Esophagus squamous epithelium (tissue), 5 donors: ENCODE measurements at regions not wholly inside any gene's neighbourhood (a gene's known extent, or its start where the extent isn't known, plus 50 kb on each side); places are given as distances from the start of the nearest gene placed in this dataset.

Experiments used
- DNase-seq: peaks from one replicate; lab custom pipeline; 2025; lab: John Stamatoyannopoulos, UW
- H3K27ac ChIP-seq, 4 donors: fragments of 200-600 bp; sonication (generic); one replicate each; pipeline ENCODE4 v1.5.1; 2016 to 2019; ENCODE audit warnings: mild to moderate bottlenecking in 1 of 4
- H3K27me3 ChIP-seq, 4 donors: fragments of 200-600 bp; sonication (generic); 1 replicate in 3 of 4; 2 replicates in 1 of 4; pipeline versions ENCODE4 v1.5.1 to v1.6.0; 2017 to 2021; ENCODE audit warnings: antibody characterized with exemption in 1 of 4
- H3K36me3 ChIP-seq, 3 donors: fragments of 200-600 bp; sonication (generic); one replicate each; pipeline ENCODE4 v1.5.1; 2016 to 2019
- H3K4me1 ChIP-seq, 3 donors: fragments of 200-600 bp; sonication (generic); one replicate each; pipeline ENCODE4 v1.5.1; 2017 to 2019
- H3K4me3 ChIP-seq, 4 donors: fragments of 200-600 bp; sonication (generic); 1 replicate in 3 of 4; 2 replicates in 1 of 4; pipeline ENCODE4 v1.5.1; 2016 to 2019; ENCODE audit warnings: mild to moderate bottlenecking in 2 of 4, moderate library complexity in 1 of 4
- H3K9me3 ChIP-seq, 3 donors: fragments of 200-600 bp; sonication (generic); one replicate each; pipeline ENCODE4 v1.5.1; 2016 to 2019
- CTCF ChIP-seq, 6 experiments: fragments of 450-650 bp in 4 of 6; fragments of 200-600 bp in 2 of 6; sonication (generic) in 2 of 6; IDR thresholded peaks; one replicate each; pipeline ENCODE4 v1.5.1; 2016 to 2019; ENCODE audit warnings: antibody characterized with exemption in 6 of 6, mild to moderate bottlenecking in 4 of 6, moderate library complexity in 4 of 6
- POLR2A ChIP-seq, 4 donors: fragments of 450-650 bp; IDR thresholded peaks; one replicate each; pipeline ENCODE4 v1.6.1; 2017; ENCODE audit warnings: antibody characterized with exemption in 4 of 4, mild to moderate bottlenecking in 4 of 4, moderate library complexity in 3 of 4
- WGBS, 2 donors: methylation state at CpG; one replicate each; pipeline ENCODE4 v1.1.5; 2018; 5-methylcytosine and 5-hydroxymethylcytosine counted together
- intact Hi-C: fragments of 100-400 bp; cut with DNase I; formaldehyde crosslinking; loops from one replicate; pipeline ENCODE4 v1.15.0; 2022
- donor health status: DM: yes; HTN: yes; CAD: no.

- TF ChIP-seq POLR2A (IDR thresholded peaks at IDR 0.05): no peak
- no peak for TF ChIP-seq CTCF (IDR thresholded peaks at IDR 0.05)
- peaks cover 30 to 61% (median 34%) of the 10 kb centered on the region in 3 donors for H3K4me1 ChIP-seq
- no peak overlapping the region for H3K4me3 ChIP-seq
- H3K27me3 ChIP-seq: no peaks in the 10 kb centered on the region
- H3K36me3 ChIP-seq: no peaks in the 10 kb centered on the region
- H3K27ac ChIP-seq: peak overlapping the region in 3 of 4 donors; percentile 29 to 58 (median 41)
- no peaks in the 10 kb centered on the region for H3K9me3 ChIP-seq
- intact Hi-C loops: no loop called here
- DNase-seq: no peak
- WGBS, 2 donors: 35 to 56% methylated on average over 2 of the region's 2 CpGs
Observed at GRCh38 chr14:98903371-98903770, 368.6 kb downstream of the BCL11B start.

GRCh38 chr14:98904677-98905076 is 367.3 kb downstream of the BCL11B start:
- no peaks in the 10 kb centered on the region for H3K9me3 ChIP-seq

GRCh38 chr14:98906123-98906995 is 365.6 kb downstream of the BCL11B start:
- Histone ChIP-seq H3K4me1 (peaks cover 36 to 73% (median 50%) of the 10 kb centered on the region in 3 donors), H3K9me3 (no peaks in the 10 kb centered on the region), H3K27me3 (no peaks in the 10 kb centered on the region), H3K36me3 (no peaks in the 10 kb centered on the region), H3K4me3 (peak overlapping the region in 1 of 4 donors; percentile 11), H3K27ac (peak overlapping the region; percentile 56 to 77 (median 70))
- no peak for DNase-seq
- intact Hi-C loops: no loop called here
- 14 to 23% methylated on average over 7 to 16 of the region's 17 CpGs for WGBS, 2 donors
- TF ChIP-seq POLR2A (IDR thresholded peaks at IDR 0.05) (no peak), CTCF (IDR thresholded peaks at IDR 0.05) (no peak)

More at GRCh38 chr14:98904677-98905076, 367.3 kb downstream of the BCL11B start:
- 0 to 63% methylated on average over 1 to 3 of the region's 3 CpGs for WGBS, 2 donors
- Histone ChIP-seq H3K4me1 (peaks cover 36 to 72% (median 46%) of the 10 kb centered on the region in 3 donors), H3K36me3 (no peaks in the 10 kb centered on the region), H3K4me3 (no peak overlapping the region), H3K27ac (no peak overlapping the region), H3K27me3 (no peaks in the 10 kb centered on the region)
- DNase-seq: no peak
- TF ChIP-seq CTCF (IDR thresholded peaks at IDR 0.05) (no peak), POLR2A (IDR thresholded peaks at IDR 0.05) (no peak)
- intact Hi-C loops: no loop called here

GRCh38 chr14:98907271-98907670 is 364.7 kb downstream of the BCL11B start:
- intact Hi-C loops: no loop called here
- Histone ChIP-seq H3K9me3 (no peaks in the 10 kb centered on the region), H3K27ac (peak overlapping the region; percentile 56 to 77 (median 70)), H3K4me3 (no peak overlapping the region), H3K4me1 (peaks cover 36 to 73% (median 50%) of the 10 kb centered on the region in 3 donors), H3K27me3 (no peaks in the 10 kb centered on the region), H3K36me3 (no peaks in the 10 kb centered on the region)
- WGBS, 2 donors: 37 to 49% methylated on average over 3 to 4 of the region's 5 CpGs
- no peak for DNase-seq
- TF ChIP-seq POLR2A (IDR thresholded peaks at IDR 0.05) (no peak), CTCF (IDR thresholded peaks at IDR 0.05) (no peak)

GRCh38 chr14:98908050-98908449 is 363.9 kb downstream of the BCL11B start:
- 42 to 53% methylated on average over 3 to 7 of the region's 7 CpGs for WGBS, 2 donors
- H3K36me3 ChIP-seq: no peaks in the 10 kb centered on the region
- DNase-seq: no peak
- H3K27ac ChIP-seq: peak overlapping the region in 3 of 4 donors; percentile 34 to 77 (median 75)
- H3K27me3 ChIP-seq: no peaks in the 10 kb centered on the region
- H3K9me3 ChIP-seq: no peaks in the 10 kb centered on the region
- peaks cover 36 to 67% (median 50%) of the 10 kb centered on the region in 3 donors for H3K4me1 ChIP-seq
- intact Hi-C loops: no loop called here
- TF ChIP-seq POLR2A (IDR thresholded peaks at IDR 0.05): no peak
- TF ChIP-seq CTCF (IDR thresholded peaks at IDR 0.05): no peak
- H3K4me3 ChIP-seq: no peak overlapping the region
